Common myeloid progenitor, CD34-positive (primary cell): ENCODE measurements at regions not wholly inside any gene's neighbourhood (a gene's known extent, or its start where the extent isn't known, plus 50 kb on each side); places are given as distances from the start of the nearest gene placed in this dataset.

ENCODE experiments used
- CTCF ChIA-PET: fragments of 350-600 bp; sonication (Branson Sonifier 250); formaldehyde crosslinking; loops from one replicate; lab custom pipeline; 2021; ENCODE audit warnings: antibody characterized with exemption; lab: Charles Lee
- POLR2A ChIA-PET: fragments of 350-600 bp; sonication (Branson Sonifier 250); formaldehyde crosslinking; loops from one replicate; lab custom pipeline; 2021; ENCODE audit warnings: antibody characterized with exemption; lab: Charles Lee
- DNase-seq, 3 donors: peaks; one replicate each; pipeline versions ENCODE4 v3.0.0 to v3.0.0-alpha.2; 2013
- H3K27ac ChIP-seq, 2 experiments: 1 replicate in 1 of 2; 2 replicates in 1 of 2; pipeline ENCODE4 v1.7.0; 2013; ENCODE audit warnings: inconsistent platforms in 2 of 2, low read length in 2 of 2, mild to moderate bottlenecking in 2 of 2, low read depth in 1 of 2, moderate library complexity in 1 of 2; ENCODE audit not compliant: severe bottlenecking in 2 of 2, insufficient read depth in 1 of 2, poor library complexity in 1 of 2
- H3K27me3 ChIP-seq, 5 experiments: replicated peaks in 2 of 5; 1 replicate in 3 of 5; 2 replicates in 2 of 5; pipeline versions ENCODE4 v1.6.1 to v1.7.0; 2013; ENCODE audit warnings: low read length in 4 of 5, mild to moderate bottlenecking in 2 of 5, moderate library complexity in 2 of 5, inconsistent platforms in 1 of 5; ENCODE audit not compliant: insufficient read depth in 5 of 5, control insufficient read depth in 4 of 5
- H3K36me3 ChIP-seq, 4 experiments: 1 replicate in 2 of 4; 2 replicates in 2 of 4; pipeline versions ENCODE4 v1.6.1 to v1.7.0; 2013; ENCODE audit warnings: low read length in 3 of 4, control low read depth in 1 of 4, mild to moderate bottlenecking in 1 of 4; ENCODE audit not compliant: control insufficient read depth in 4 of 4, insufficient read depth in 4 of 4
- H3K4me1 ChIP-seq, 4 experiments: 1 replicate in 3 of 4; 2 replicates in 1 of 4; pipeline versions ENCODE4 v1.6.1 to v1.7.1; 2013; ENCODE audit warnings: low read length in 3 of 4, mild to moderate bottlenecking in 3 of 4, control low read depth in 1 of 4, inconsistent platforms in 1 of 4, moderate library complexity in 1 of 4; ENCODE audit not compliant: control insufficient read depth in 4 of 4, insufficient read depth in 4 of 4; ENCODE audit errors: control extremely low read depth in 1 of 4
- H3K4me3 ChIP-seq, 7 experiments: 1 replicate in 4 of 7; 2 replicates in 3 of 7; pipeline versions ENCODE4 v1.5.1 to v1.7.0; 2013; ENCODE audit warnings: mild to moderate bottlenecking in 7 of 7, low read length in 6 of 7, moderate library complexity in 6 of 7, inconsistent platforms in 2 of 7, low read depth in 2 of 7, control low read depth in 1 of 7; ENCODE audit not compliant: insufficient read depth in 4 of 7, control insufficient read depth in 1 of 7; ENCODE audit errors: extremely low read depth in 1 of 7
- H3K9me3 ChIP-seq, 5 experiments: 1 replicate in 4 of 5; 2 replicates in 1 of 5; pipeline versions ENCODE4 v1.6.1 to v1.7.1; 2013; ENCODE audit warnings: low read length in 4 of 5, mild to moderate bottlenecking in 2 of 5, inconsistent platforms in 1 of 5, low read depth in 1 of 5, moderate library complexity in 1 of 5; ENCODE audit not compliant: control insufficient read depth in 4 of 5, insufficient read depth in 2 of 5; ENCODE audit errors: control extremely low read depth in 1 of 5
- WGBS: methylation state at CpG from one replicate; pipeline ENCODE4 v1.1.5; 2013; ENCODE audit not compliant: insufficient coverage; 5-methylcytosine and 5-hydroxymethylcytosine counted together

GRCh38 chr4:130563185-130563888 lies 1467.4 kb downstream of the C4orf33 start:
- H3K4me3 ChIP-seq = peak overlapping the region in 1 of 7 experiments; percentile 31
- WGBS = 36% methylated on average over 4 of the region's 8 CpGs
- ChIA-PET POLR2A (no interaction called here), CTCF (no interaction called here)
- H3K27me3 ChIP-seq = no peaks in the 10 kb centered on the region
- no peaks in the 10 kb centered on the region for H3K9me3 ChIP-seq
- H3K4me1 ChIP-seq = no peaks in the 10 kb centered on the region
- no peaks in the 10 kb centered on the region for H3K36me3 ChIP-seq
- no peak for DNase-seq
- H3K27ac ChIP-seq = no peak overlapping the region

GRCh38 chr4:130563889-130564418 lies 1468.0 kb downstream of the C4orf33 start:
- H3K27me3 ChIP-seq = no peaks in the 10 kb centered on the region
- ChIA-PET POLR2A (no interaction called here), CTCF (no interaction called here)
- 63% methylated on average over 1 of the region's 1 CpG for WGBS
- no peak for DNase-seq
- no peak overlapping the region for H3K27ac ChIP-seq
- no peaks in the 10 kb centered on the region for H3K9me3 ChIP-seq
- H3K36me3 ChIP-seq = no peaks in the 10 kb centered on the region
- H3K4me3 ChIP-seq = peak overlapping the region in 1 of 7 experiments; percentile 31
- H3K4me1 ChIP-seq = no peaks in the 10 kb centered on the region

GRCh38 chr4:130568746-130569145 lies 1472.8 kb downstream of the C4orf33 start:
- no peak for DNase-seq
- Histone ChIP-seq H3K4me1 (peaks cover 0 to 3% (median under 1%) of the 10 kb centered on the region in 4 experiments), H3K27ac (no peak overlapping the region), H3K27me3 (no peaks in the 10 kb centered on the region), H3K36me3 (no peaks in the 10 kb centered on the region), H3K9me3 (no peaks in the 10 kb centered on the region), H3K4me3 (no peak overlapping the region)
- CTCF ChIA-PET = no interaction called here
- POLR2A ChIA-PET = no interaction called here
- no CpG with 5 or more reads among the region's 1 CpG for WGBS

- Histone ChIP-seq H3K27ac (no peak overlapping the region), H3K4me3 (no peak overlapping the region), H3K36me3 (no peaks in the 10 kb centered on the region), H3K9me3 (no peaks in the 10 kb centered on the region), H3K27me3 (no peaks in the 10 kb centered on the region), H3K4me1 (peaks cover 0 to 4% (median 1%) of the 10 kb centered on the region in 4 experiments)
- no peak for DNase-seq
- ChIA-PET CTCF (no interaction called here), POLR2A (no interaction called here)
- no CpG with 5 or more reads among the region's 1 CpG for WGBS
Measured at GRCh38 chr4:130573742-130574141, 1477.8 kb downstream of the C4orf33 start.

GRCh38 chr4:130574215-130574614 lies 1478.3 kb downstream of the C4orf33 start:
- no peak for DNase-seq
- H3K9me3 ChIP-seq = no peaks in the 10 kb centered on the region
- 40% methylated on average over 1 of the region's 2 CpGs for WGBS
- ChIA-PET POLR2A (no interaction called here), CTCF (no interaction called here)
- no peaks in the 10 kb centered on the region for H3K27me3 ChIP-seq
- peaks cover 0 to 4% (median 1%) of the 10 kb centered on the region in 4 experiments for H3K4me1 ChIP-seq
- H3K4me3 ChIP-seq = no peak overlapping the region
- no peaks in the 10 kb centered on the region for H3K36me3 ChIP-seq
- no peak overlapping the region for H3K27ac ChIP-seq

- ChIA-PET POLR2A (no interaction called here), CTCF (no interaction called here)
- no peak overlapping the region for H3K4me3 ChIP-seq
- no peaks in the 10 kb centered on the region for H3K9me3 ChIP-seq
- no peak overlapping the region for H3K27ac ChIP-seq
- WGBS = no CpG with 5 or more reads among the region's 1 CpG
- H3K4me1 ChIP-seq = peaks cover 0 to 4% (median 1%) of the 10 kb centered on the region in 4 experiments
- H3K27me3 ChIP-seq = no peaks in the 10 kb centered on the region
- no peaks in the 10 kb centered on the region for H3K36me3 ChIP-seq
- DNase-seq = no peak
Measured at GRCh38 chr4:130576218-130576617, 1480.3 kb downstream of the C4orf33 start.

- Histone ChIP-seq H3K36me3 (no peaks in the 10 kb centered on the region), H3K4me1 (no peaks in the 10 kb centered on the region), H3K27me3 (no peaks in the 10 kb centered on the region), H3K4me3 (no peak overlapping the region), H3K27ac (no peak overlapping the region), H3K9me3 (peaks cover 0 to 5% (median 0%) of the 10 kb centered on the region in 5 experiments)
- WGBS = 100% methylated on average over 1 of the region's 2 CpGs
- ChIA-PET CTCF (interaction anchor here (0.9 kb wide), 1 partner anchor 10 kb away, joined by 3 read pairs; no protein-coding TSS in a partner anchor), POLR2A (no interaction called here)
- DNase-seq = no peak
Measured at GRCh38 chr4:130591091-130591490, 1495.1 kb downstream of the C4orf33 start.
